Stimulated activated naive CD8-positive, alpha-beta T cell treated with anti-CD3 and anti-CD28 coated beads, Interleukin-15, amount 100 ng/mL, for 72 hours (primary cell): ENCODE measurements at regions not wholly inside any gene's neighbourhood (a gene's known extent, or its start where the extent isn't known, plus 50 kb on each side); places are given as distances from the start of the nearest gene placed in this dataset.

Experiments
- ATAC-seq: fragments of 150-1000 bp; cut with Tn5 transposase; 2 replicates; pipeline ENCODE4 v1.10.0; 2021; ENCODE audit warnings: mild to moderate bottlenecking, moderate library complexity
- DNase-seq, 2 donors: peaks; one replicate each; pipeline ENCODE4 v3.0.0; 2021 to 2022
- H3K27ac Mint-ChIP-seq, 2 donors: one replicate each; pipeline ENCODE4 v1.8.0; 2022; ENCODE audit warnings: mild to moderate bottlenecking in 2 of 2, mixed read lengths in 2 of 2, moderate library complexity in 2 of 2
- H3K27me3 Mint-ChIP-seq: one replicate; pipeline ENCODE4 v1.8.0; 2022; ENCODE audit warnings: mixed read lengths
- H3K4me1 Mint-ChIP-seq: one replicate; pipeline ENCODE4 v1.8.0; 2022; ENCODE audit warnings: mild to moderate bottlenecking, mixed read lengths
- H3K4me3 Mint-ChIP-seq, 2 donors: one replicate each; pipeline ENCODE4 v1.8.0; 2022; ENCODE audit warnings: mild to moderate bottlenecking in 2 of 2, mixed read lengths in 2 of 2, moderate library complexity in 1 of 2
- H3K9me3 Mint-ChIP-seq, 2 donors: one replicate each; pipeline ENCODE4 v1.8.0; 2022; ENCODE audit warnings: mixed read lengths in 2 of 2

DNA sequence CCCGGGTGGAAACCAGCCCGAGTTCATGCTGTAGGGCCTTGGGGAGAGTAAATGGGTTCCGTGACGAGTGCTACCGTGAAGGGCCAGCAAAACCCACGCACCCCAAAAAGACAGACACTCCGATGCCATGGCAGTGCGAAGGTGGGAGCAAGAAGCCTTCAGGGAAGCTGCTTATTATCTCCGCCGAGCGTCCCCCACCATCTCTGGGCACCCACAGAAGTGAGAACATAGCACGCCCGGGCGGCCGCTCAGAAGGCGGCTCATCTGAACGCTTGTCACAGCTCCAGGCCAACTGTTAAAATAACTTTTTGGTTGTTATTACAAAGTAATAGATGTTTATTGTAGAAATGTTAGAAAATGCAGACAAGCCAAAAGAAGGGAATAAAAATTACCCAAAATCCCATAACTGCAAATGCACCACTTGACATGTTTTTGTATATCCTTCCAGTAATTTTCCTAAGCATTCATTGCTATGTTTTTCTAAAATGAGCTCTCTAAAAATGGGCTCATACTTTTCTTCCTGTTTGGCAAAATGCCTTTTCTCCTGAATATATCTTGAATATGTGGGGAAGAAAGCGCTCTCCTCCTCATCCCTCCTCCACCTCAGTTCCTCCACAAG is 234.9 kb downstream of the NPHP4 start:
- H3K27ac Mint-ChIP-seq: no peak overlapping the region

DNA sequence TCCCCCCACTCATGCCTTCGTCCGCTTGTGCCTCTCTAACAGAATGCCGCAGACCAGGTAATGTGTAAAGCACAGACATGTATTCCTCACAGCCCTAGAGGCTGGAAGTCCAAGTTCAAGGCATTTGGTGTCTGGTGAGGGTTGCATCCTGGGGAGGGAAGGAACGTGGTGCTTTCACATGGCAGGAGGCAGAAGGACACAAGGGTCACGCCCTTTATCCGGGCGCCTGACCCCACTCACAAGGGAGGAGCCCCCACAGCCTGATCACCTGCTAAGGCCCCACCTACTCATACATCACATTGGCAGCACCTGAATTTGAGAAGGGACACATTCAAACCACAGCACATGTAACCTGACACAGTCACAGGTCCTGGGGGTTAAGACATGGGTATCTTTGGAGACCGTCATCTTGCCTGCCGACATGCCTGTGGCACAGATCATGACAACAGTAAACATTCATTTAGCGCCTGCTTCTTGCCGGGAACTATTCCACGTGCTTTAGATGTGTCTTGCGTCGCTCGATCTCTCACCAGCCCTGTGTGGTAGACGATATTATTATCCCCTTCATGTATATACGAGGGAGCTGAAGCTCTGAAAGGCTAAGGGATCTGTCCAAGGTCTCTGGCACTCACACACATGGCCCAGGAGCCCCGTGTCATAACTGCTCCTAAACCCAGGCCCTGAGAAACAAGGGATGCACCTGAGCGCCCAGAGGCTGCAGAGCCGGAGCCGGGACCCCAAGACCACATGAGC is 235.6 kb downstream of the NPHP4 start:
- no peaks in the 10 kb centered on the region for H3K4me1 Mint-ChIP-seq
- DNase-seq: no peak

More for the DNA sequence above, 234.9 kb downstream of the NPHP4 start:
- ATAC-seq (no peak), DNase-seq (no peak)
- Mint-ChIP-seq H3K4me3 (no peak overlapping the region), H3K4me1 (no peaks in the 10 kb centered on the region), H3K9me3 (peaks cover 0 to 7% of the 10 kb centered on the region in 2 donors), H3K27me3 (peaks cover 28% of the 10 kb centered on the region)

DNA sequence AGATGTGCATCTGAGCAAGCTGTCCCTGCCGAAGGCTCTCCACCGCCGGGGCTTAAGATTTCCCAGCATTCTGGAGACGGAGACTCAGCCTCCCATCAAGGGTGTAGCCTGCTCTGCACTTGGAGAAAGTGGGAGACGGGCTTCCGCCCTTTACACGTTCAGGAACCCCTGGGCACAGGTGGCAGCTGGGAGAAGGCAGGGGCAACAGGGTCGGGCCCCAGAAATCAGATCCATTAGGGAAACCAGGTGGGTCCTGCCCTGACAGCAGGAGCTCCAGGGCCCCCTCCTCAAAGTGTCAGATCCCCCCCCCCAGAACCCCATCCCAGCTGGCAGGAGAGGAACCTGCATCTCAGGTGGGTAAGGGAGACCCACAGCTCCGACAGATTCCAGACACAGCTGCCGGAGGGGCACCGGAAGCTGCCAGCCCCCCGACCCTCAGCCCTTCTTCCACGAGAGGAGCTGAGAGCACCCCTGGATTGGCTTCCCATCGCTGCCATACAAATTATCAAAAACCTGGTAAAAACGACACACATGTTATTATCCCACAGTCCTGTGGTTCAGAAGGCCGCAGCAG is 236.6 kb downstream of the NPHP4 start:
- no peak overlapping the region for H3K4me3 Mint-ChIP-seq

More for the DNA sequence above, 235.6 kb downstream of the NPHP4 start:
- Mint-ChIP-seq H3K27ac (no peak overlapping the region), H3K9me3 (peaks cover 0 to 7% of the 10 kb centered on the region in 2 donors), H3K4me3 (no peak overlapping the region), H3K27me3 (peaks cover 28% of the 10 kb centered on the region)
- no peak for ATAC-seq

DNA sequence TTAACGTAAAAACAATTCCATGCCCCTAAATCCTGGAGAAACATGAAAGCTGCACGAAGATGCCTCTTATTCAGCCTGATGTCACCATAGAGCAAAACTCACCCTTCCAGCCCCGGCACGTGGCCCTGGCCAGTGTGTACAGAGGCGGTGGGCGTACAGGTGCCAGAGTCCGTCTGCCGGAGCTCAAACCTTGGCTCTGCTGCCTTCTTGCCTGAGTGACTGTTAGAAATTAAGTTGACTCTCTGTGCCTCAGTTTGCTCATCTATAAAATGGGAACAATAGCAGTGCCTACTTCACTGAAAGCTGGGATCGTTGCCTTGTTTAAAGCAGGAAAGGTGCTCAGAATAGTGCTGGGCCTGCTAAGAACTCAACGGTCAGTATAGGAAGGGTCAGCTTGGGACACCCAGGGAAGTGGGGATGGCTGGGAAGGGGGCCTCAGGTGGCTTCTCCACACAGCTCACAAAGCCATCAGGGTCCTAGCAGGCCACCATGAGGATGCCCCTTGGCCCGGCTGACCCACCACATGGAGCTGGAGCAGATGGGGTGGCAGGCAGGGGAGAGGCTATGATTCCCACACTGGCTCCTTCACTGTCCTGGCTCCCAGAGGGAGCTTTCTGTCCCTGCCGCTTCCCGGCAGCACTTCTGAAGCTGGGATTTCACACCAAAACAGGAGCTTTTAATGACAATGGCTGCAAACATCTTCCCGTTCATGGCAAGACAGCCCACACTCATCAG is 237.2 kb downstream of the NPHP4 start:
- ATAC-seq: no peak
- Mint-ChIP-seq H3K4me1 (no peaks in the 10 kb centered on the region), H3K9me3 (no peaks in the 10 kb centered on the region), H3K27ac (no peak overlapping the region), H3K27me3 (peaks cover 28% of the 10 kb centered on the region), H3K4me3 (no peak overlapping the region)
- DNase-seq: no peak

More for the DNA sequence above, 236.6 kb downstream of the NPHP4 start:
- peaks cover 0 to 5% of the 10 kb centered on the region in 2 donors for H3K9me3 Mint-ChIP-seq
- H3K4me1 Mint-ChIP-seq: no peaks in the 10 kb centered on the region
- H3K27me3 Mint-ChIP-seq: peaks cover 28% of the 10 kb centered on the region
- H3K27ac Mint-ChIP-seq: no peak overlapping the region
- DNase-seq: no peak
- ATAC-seq: no peak

DNA sequence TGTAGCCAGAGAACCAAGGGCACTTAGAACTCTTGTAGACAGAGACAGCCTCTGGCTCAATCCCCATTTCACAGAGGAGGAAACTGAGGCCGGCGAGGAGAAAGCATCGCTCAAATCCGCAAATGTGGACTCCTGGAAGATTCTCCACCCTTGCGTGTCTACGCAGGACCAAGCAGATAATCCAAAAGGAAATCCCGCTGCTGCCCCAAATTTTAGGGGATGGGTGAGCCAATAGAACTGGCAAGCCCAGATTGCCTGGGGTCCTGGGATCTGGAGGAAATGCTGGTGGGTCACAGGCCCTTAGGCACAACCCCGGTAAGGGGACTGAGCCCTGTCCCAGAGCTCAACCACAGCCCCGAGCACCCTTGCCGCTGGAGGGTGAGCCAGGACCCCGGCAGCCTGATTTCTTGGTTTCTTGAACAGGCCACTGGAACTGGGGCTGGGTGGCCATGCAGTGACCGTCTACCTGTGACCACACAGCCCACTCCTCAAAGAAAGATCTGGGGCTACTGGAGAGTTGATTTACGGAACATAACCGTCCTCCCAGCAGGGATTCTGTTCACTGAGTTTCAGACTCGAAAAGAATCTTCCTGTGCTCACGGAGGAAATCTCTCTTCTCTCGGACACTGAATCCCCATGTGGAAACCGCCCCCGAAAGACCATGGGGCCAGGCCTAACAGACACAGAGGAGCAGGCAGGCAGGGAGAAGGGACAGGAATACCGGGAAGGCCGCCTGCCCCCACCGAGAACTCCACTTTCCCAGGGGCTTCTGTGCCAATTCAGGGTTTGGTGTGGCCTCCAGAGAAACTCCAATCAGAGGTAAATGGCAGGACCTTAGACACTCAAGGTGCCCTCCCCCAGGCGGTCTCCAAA is 238.4 kb downstream of the NPHP4 start:
- peaks cover 34% of the 10 kb centered on the region for H3K27me3 Mint-ChIP-seq
- no peak overlapping the region for H3K27ac Mint-ChIP-seq
- no peaks in the 10 kb centered on the region for H3K9me3 Mint-ChIP-seq

DNA sequence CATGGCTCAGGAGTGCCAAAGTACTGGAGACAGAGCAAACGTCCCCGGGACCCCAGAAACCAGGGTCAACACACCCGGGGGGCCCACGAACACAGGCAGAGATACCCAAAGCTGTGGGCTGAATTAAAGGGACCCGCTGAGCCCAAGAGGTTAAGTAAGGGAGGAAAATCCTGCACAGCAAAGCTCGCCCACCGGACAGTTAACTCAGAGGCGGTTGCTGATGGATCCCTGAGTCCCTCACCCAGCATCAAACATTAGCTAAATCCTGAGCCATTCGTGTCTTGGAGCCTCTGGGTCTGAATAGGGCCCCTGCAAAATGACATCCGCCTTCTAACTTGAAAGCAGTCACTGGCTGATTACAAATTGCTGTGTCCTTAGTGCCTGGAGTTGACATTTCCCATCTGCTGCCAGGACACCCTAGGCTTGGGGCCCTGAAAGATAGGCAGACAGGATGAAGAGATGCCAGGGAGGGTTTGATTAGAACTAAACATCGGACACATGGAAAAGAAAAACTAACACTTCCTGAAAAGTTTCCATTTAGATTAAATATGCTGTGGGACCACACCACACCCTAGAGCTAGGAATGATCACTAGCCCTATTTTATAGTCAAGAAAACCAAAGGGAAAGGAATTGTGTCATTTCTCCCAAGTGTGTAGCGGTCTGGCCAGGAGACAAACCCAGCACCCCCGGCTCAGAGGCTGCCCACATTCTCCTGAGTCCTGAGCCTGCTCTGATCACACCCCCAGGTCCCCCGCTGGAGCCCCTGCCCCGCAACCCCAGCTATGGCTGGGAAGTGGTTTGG is 239.3 kb downstream of the NPHP4 start:
- no peak overlapping the region for H3K27ac Mint-ChIP-seq
- H3K27me3 Mint-ChIP-seq: peaks cover 25% of the 10 kb centered on the region
- H3K9me3 Mint-ChIP-seq: no peaks in the 10 kb centered on the region
- no peak overlapping the region for H3K4me3 Mint-ChIP-seq
- no peak for DNase-seq
- H3K4me1 Mint-ChIP-seq: no peaks in the 10 kb centered on the region
- ATAC-seq: no peak

More for the DNA sequence above, 238.4 kb downstream of the NPHP4 start:
- DNase-seq (no peak), ATAC-seq (no peak)
- no peaks in the 10 kb centered on the region for H3K4me1 Mint-ChIP-seq
- no peak overlapping the region for H3K4me3 Mint-ChIP-seq

DNA sequence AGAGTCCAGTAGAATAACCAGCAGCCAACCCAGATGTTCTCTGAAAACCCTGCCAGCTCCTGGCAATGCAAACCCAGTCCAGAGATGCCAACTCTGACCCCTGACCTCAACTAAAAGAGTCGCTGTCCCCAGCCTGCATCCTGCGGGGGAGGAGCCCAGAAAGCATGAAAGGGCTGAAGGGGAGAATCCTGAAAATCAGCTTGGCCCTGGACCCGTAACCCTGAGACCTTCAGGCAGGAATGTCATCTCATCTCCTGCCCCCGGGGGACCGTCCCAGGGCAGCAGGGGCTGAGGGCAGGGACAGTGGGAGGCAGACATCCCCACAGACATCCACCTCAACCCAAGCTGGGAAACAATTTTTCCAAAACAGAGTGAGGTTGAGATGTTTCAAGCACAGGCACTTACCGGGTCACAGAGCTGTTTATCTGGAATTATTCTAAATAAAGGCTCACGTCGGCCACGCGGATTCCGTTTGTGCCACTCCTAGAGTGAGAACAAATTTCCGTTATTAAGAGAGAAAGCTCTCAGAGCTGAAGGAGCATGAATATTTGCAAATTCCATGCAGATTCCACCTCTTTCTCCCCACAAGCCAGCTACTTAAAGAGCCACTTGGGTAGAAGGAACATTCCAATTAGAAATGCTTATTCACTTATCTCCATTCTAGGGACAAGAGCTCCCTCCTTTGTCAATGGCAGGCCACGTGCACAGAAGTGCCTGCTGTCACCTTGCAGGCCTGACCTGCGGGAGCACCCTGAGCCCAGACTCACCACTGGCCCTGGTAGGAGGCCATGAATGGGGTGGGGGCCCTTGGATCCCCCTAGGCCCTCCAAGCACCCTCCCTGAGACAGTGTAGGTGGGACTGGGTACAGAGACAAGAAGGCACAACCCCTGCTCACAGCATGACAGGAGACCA is 240.1 kb downstream of the NPHP4 start:
- no peak overlapping the region for H3K27ac Mint-ChIP-seq
- no peaks in the 10 kb centered on the region for H3K4me1 Mint-ChIP-seq
- no peak overlapping the region for H3K4me3 Mint-ChIP-seq
- H3K9me3 Mint-ChIP-seq: no peaks in the 10 kb centered on the region
- DNase-seq (no peak), ATAC-seq (no peak)
- peaks cover 24% of the 10 kb centered on the region for H3K27me3 Mint-ChIP-seq

DNA sequence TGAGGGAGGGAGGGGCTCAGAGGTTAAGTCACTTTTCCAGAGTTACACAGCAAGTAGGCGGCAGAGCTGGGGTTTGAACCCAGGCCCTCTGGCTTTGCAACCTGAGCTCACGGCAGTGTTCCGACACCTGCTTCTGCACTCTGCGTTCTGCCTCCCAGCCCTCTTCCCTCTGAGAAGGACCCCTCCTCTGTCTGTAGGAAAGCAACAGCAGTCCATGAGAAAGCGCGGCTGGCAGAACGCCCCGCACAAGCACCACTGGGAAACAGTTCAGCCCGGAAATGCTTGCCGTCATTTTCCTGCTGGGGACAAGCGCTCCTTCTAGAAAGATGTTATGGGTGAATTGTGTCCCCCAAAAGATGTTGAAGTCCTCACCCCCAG is 241.1 kb downstream of the NPHP4 start:
- DNase-seq: no peak
- no peaks in the 10 kb centered on the region for H3K9me3 Mint-ChIP-seq
- H3K4me3 Mint-ChIP-seq: no peak overlapping the region
- peaks cover 20% of the 10 kb centered on the region for H3K27me3 Mint-ChIP-seq
- ATAC-seq: no peak
- no peak overlapping the region for H3K27ac Mint-ChIP-seq
- H3K4me1 Mint-ChIP-seq: no peaks in the 10 kb centered on the region

DNA sequence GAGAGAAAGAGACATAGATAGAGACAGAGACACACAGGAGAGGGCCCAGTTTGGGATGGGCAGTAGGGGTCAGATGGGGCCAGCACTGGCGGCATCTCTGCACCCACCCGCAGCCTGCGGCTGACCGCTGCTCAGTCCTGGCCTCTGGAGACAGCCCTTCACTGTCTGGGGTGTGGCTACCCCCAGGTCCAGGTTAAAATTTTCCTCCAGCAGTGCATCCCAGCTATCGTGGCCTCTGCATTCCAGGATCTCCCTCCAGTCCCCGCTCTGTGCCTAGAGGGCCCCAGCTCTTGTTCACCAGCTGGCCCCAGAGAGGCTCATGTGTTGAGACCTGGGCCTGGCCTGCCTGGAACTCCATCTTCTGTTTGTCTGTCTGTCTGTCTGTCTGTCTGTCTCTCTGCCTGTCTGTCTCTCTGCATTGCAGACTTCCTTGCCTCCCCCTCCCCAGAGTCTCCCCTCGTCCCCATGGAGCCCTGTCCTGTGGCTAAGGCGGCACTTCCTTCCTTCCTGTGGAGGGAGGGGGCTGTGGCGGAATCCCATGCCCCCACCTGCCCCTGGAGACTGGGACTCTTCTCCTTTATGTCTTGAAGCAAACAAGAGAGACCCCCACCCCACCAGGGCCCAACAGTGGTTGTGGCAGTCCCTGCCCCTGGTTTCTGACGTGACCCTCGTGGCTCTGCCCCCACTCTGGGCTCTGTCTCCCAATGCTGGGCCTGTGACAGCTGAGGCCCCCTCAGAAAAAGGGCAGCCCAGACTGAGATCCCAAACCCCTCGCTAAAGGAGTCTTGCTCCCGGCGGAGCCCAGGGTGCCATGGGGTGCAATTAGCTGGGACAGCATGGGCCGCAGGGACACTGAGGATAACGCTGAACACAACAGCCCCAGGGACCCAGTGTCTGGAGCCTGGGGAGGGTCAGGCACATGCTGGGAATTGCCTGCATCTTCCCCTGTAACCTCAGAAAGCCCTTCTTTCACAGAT is 241.8 kb downstream of the NPHP4 start:
- ATAC-seq: no peak
- Mint-ChIP-seq H3K4me3 (no peak overlapping the region), H3K9me3 (no peaks in the 10 kb centered on the region)

DNA sequence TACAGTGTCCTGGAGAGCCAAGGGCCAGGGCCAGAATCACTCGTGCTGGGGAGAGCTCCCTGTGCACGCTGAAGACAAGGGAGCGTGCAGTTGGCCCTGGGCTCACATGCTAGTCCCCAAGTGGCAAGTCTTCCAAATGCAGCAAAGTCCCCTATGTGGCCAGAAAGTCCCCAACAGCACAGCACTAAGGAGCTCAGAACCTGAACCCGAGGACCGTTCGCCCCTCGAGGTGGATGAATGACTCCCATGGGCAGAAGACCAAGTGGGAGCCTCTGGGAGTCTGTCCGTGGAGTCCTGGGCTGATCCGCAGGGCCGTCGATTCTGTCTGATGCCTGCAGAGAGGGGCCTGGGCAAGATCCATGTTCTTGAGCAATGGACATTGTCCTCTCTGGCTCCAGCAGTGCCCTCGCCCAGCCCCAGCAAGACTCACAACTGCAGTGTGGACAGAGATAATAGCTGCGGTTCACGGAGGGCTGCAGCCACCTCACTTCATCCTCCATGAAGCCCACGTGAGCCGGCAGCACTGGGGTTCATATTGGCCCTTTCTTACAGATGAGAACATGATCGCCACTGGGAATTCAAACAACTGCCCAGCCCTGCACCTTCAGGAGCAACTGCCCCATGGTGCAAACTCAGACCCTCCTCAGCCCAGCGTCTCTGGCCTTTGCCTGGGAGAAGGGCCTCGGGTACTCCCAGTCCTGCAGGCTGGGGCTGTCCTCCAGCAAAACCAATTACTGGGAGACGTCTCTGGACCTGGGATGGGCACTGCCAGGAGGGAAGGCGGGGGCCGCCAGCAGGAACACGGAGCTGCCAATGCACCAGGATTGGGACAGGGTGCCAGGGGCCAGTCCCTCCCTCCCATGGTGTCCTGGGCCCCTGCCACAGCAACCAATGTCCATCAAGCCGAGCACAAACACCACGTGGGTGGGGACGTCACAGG is 243.7 kb downstream of the NPHP4 start:
- Mint-ChIP-seq H3K9me3 (no peaks in the 10 kb centered on the region), H3K4me1 (no peaks in the 10 kb centered on the region)
- ATAC-seq: no peak

More for the DNA sequence above, 241.8 kb downstream of the NPHP4 start:
- Mint-ChIP-seq H3K4me1 (no peaks in the 10 kb centered on the region), H3K27me3 (peaks cover 20% of the 10 kb centered on the region), H3K27ac (no peak overlapping the region)
- no peak for DNase-seq

DNA sequence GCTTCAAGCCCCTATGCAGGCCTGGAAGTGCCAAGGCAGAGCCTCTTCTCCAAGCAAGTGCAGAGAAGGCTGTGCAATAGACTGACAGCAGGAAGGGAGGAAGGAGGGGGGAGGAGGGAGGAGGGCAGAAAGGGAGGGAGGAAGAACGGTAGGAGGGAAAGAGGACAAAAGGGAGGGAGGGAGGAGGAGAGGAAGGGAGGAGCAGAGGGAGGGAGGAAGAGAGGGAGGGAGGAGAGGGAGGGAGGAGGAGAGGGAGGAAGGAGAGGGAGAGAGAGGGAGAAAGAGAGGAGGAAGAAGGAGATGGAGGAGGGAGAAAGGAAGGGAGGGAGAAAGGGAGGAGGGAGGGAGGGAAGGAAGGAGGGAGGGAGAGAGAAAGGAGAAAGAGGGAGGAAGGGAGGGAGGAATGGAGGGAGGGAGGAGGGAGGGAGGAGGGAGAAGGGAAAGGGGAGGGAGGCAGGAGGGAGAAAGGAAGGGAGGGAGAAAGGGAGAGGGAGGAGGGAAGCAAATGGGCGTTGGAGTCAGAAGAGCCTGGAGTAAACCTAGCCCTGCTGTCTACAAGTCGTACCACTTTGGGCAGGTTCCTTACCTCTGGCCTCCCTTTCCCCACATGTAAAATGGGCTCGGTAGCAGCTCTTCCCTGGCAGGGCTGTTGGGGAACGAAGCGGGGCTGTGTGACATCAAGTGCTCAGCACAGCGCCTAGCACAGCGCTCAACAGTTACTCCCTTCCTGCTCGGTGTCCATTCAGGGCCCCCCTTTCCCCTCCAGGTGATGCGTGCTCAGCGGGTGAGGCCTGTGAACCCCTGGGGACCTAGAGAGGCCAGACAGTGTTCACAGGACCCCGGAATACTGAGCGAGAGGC is 244.6 kb downstream of the NPHP4 start:
- DNase-seq (no peak), ATAC-seq (no peak)
- no peak overlapping the region for H3K27ac Mint-ChIP-seq
- no peak overlapping the region for H3K4me3 Mint-ChIP-seq
- peaks cover 30% of the 10 kb centered on the region for H3K27me3 Mint-ChIP-seq
- no peaks in the 10 kb centered on the region for H3K9me3 Mint-ChIP-seq
- no peaks in the 10 kb centered on the region for H3K4me1 Mint-ChIP-seq

More for the DNA sequence above, 243.7 kb downstream of the NPHP4 start:
- DNase-seq: no peak
- H3K4me3 Mint-ChIP-seq: no peak overlapping the region
- H3K27me3 Mint-ChIP-seq: peaks cover 27% of the 10 kb centered on the region
- H3K27ac Mint-ChIP-seq: no peak overlapping the region
